Gastrocnemius medialis (tissue), 4 donors: ENCODE measurements at regions not wholly inside any gene's neighbourhood (a gene's known extent, or its start where the extent isn't known, plus 50 kb on each side); places are given as distances from the start of the nearest gene placed in this dataset.

Source experiments
- ATAC-seq, 2 donors: fragments of 150-250 bp; one replicate each; pipeline ENCODE4 v1.9.1; 2016
- DNase-seq, 2 donors: peaks; one replicate each; pipeline ENCODE4 v3.0.0-alpha.2; 2019
- H3K27ac ChIP-seq, 4 donors: fragments of 200-600 bp; sonication (generic); 1 replicate in 1 of 4; 2 replicates in 3 of 4; pipeline ENCODE4 v1.5.1; 2016 to 2018; ENCODE audit warnings: mild to moderate bottlenecking in 2 of 4, moderate library complexity in 1 of 4
- H3K27me3 ChIP-seq, 3 donors: fragments of 200-600 bp; sonication (generic) in 2 of 3; 1 replicate in 1 of 3; 2 replicates in 2 of 3; pipeline versions ENCODE4 v1.5.1 to v1.6.0; 2016 to 2019; ENCODE audit warnings: mild to moderate bottlenecking in 1 of 3, moderate library complexity in 1 of 3
- H3K36me3 ChIP-seq, 2 donors: fragments of 200-600 bp; sonication (generic) in 1 of 2; one replicate each; pipeline ENCODE4 v1.5.1; 2017 to 2018
- H3K4me1 ChIP-seq, 2 donors: fragments of 200-600 bp; sonication (generic) in 1 of 2; one replicate each; pipeline ENCODE4 v1.5.1; 2016 to 2017; ENCODE audit warnings: mild to moderate bottlenecking in 2 of 2
- H3K4me3 ChIP-seq, 4 donors: fragments of 200-600 bp; sonication (generic) in 3 of 4; 1 replicate in 1 of 4; 2 replicates in 3 of 4; pipeline ENCODE4 v1.5.1; 2016 to 2019; ENCODE audit warnings: mild to moderate bottlenecking in 2 of 4
- H3K9me3 ChIP-seq, 3 donors: fragments of 200-600 bp; sonication (generic) in 2 of 3; 1 replicate in 1 of 3; 2 replicates in 2 of 3; pipeline ENCODE4 v1.5.1; 2016 to 2019
- POLR2A ChIP-seq, 2 donors: fragments of 450-650 bp; IDR thresholded peaks; one replicate each; pipeline ENCODE4 v1.6.1; 2017; ENCODE audit warnings: antibody characterized with exemption in 2 of 2, mild to moderate bottlenecking in 2 of 2, moderate library complexity in 2 of 2
- in situ Hi-C, 4 donors: fragments of 200-750 bp; cut with MboI; loops; one replicate each; pipeline versions ENCODE4 v1.15.0 to v1.8.0; 2017; ENCODE audit warnings: low sequenced_read_pairs in 4 of 4
- intact Hi-C: fragments of 100-400 bp; cut with DNase I; formaldehyde crosslinking; loops from one replicate; pipeline ENCODE4 v1.15.1; 2023; ENCODE audit warnings: low total_unique reads
- TF ChIP-seq, protein P1 (sequence below), 5 experiments: fragments of 450-650 bp in 3 of 5; fragments of 200-600 bp in 2 of 5; sonication (generic) in 2 of 5; IDR thresholded peaks in 4 of 5; conservative IDR thresholded peaks in 1 of 5; 1 replicate in 4 of 5; 2 replicates in 1 of 5; pipeline ENCODE4 v1.5.1; 2016 to 2019; ENCODE audit warnings: antibody characterized with exemption in 5 of 5, mild to moderate bottlenecking in 3 of 5, moderate library complexity in 3 of 5

- no peaks in the 10 kb centered on the region for H3K4me1 ChIP-seq
- H3K27ac ChIP-seq: no peak overlapping the region
- TF ChIP-seq, protein P1, sequence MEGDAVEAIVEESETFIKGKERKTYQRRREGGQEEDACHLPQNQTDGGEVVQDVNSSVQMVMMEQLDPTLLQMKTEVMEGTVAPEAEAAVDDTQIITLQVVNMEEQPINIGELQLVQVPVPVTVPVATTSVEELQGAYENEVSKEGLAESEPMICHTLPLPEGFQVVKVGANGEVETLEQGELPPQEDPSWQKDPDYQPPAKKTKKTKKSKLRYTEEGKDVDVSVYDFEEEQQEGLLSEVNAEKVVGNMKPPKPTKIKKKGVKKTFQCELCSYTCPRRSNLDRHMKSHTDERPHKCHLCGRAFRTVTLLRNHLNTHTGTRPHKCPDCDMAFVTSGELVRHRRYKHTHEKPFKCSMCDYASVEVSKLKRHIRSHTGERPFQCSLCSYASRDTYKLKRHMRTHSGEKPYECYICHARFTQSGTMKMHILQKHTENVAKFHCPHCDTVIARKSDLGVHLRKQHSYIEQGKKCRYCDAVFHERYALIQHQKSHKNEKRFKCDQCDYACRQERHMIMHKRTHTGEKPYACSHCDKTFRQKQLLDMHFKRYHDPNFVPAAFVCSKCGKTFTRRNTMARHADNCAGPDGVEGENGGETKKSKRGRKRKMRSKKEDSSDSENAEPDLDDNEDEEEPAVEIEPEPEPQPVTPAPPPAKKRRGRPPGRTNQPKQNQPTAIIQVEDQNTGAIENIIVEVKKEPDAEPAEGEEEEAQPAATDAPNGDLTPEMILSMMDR (IDR thresholded peaks at IDR 0.05 in 4 of 5, conservative IDR thresholded peaks at IDR 0.05 in 1 of 5): no peak
- no peak for TF ChIP-seq POLR2A (IDR thresholded peaks at IDR 0.05)
- no peaks in the 10 kb centered on the region for H3K9me3 ChIP-seq
- ATAC-seq (no peak), DNase-seq (no peak)
- H3K27me3 ChIP-seq: no peaks in the 10 kb centered on the region
- H3K4me3 ChIP-seq: no peak overlapping the region
- intact Hi-C loops: no loop called here
- no peaks in the 10 kb centered on the region for H3K36me3 ChIP-seq
- in situ Hi-C loops: no loop called here
Measured at GRCh38 chr7:53771701-53772100, 736.3 kb downstream of the POM121L12 start.

GRCh38 chr7:53776323-53776722, 740.9 kb downstream of the POM121L12 start:
- H3K9me3 ChIP-seq: no peaks in the 10 kb centered on the region
- H3K27ac ChIP-seq: no peak overlapping the region
- H3K4me3 ChIP-seq: no peak overlapping the region
- no peaks in the 10 kb centered on the region for H3K4me1 ChIP-seq
- no peaks in the 10 kb centered on the region for H3K27me3 ChIP-seq
- in situ Hi-C loops (no loop called here), intact Hi-C loops (no loop called here)
- no peaks in the 10 kb centered on the region for H3K36me3 ChIP-seq
- DNase-seq (no peak), ATAC-seq (no peak)
- TF ChIP-seq, protein P1 (IDR thresholded peaks at IDR 0.05 in 4 of 5, conservative IDR thresholded peaks at IDR 0.05 in 1 of 5): no peak

GRCh38 chr7:53789741-53790140, 752.4 kb upstream of the VSTM2A start:
- Histone ChIP-seq H3K4me3 (no peak overlapping the region), H3K27me3 (no peaks in the 10 kb centered on the region), H3K27ac (no peak overlapping the region), H3K36me3 (no peaks in the 10 kb centered on the region), H3K4me1 (no peaks in the 10 kb centered on the region), H3K9me3 (no peaks in the 10 kb centered on the region)
- DNase-seq: no peak
- in situ Hi-C loops: no loop called here
- intact Hi-C loops: no loop called here
- TF ChIP-seq POLR2A (IDR thresholded peaks at IDR 0.05): no peak
- TF ChIP-seq, protein P1 (IDR thresholded peaks at IDR 0.05 in 4 of 5, conservative IDR thresholded peaks at IDR 0.05 in 1 of 5): no peak
- ATAC-seq: no peak

DNA sequence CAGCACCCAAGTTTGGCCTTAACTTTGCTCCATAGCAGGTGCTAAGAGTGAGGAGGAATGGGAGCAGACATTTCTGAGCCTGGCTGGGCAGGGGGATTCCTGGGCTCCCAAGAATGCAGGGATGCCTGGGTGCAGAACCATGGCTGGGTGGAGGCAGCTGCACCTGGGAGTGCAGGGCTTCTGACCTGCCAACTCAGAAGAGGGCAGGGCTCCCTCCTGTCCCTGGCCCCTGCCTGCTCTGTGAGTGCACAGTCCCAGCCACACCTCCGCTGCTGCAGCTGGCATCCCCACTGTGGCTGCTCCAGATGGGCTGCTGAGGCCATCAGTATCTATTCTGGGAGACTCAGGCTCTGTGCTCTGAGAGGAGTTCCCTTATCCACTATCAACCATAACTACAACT, 747.4 kb upstream of the VSTM2A start:
- no peaks in the 10 kb centered on the region for H3K9me3 ChIP-seq

DNA sequence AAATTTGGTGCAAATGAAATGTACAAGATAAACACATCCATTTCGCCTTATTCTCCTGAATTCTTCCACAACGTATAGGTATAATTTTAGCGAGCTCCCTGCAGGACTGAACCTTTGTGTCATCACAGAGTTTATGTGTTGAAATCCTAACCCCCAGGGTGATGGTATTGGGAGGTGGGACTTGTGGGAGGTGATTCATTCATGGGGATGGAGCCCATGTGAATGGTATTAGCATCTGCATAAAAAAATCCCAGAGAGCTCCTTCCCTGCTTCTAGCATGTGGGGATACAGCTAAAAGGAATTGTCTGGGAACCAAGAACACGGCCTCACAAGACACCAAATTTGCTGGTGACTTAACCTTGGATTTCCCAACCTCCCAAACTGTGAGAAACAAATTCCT, 741.4 kb upstream of the VSTM2A start:
- H3K4me3 ChIP-seq: no peak overlapping the region
- no peak overlapping the region for H3K27ac ChIP-seq
- no peaks in the 10 kb centered on the region for H3K4me1 ChIP-seq
- TF ChIP-seq, protein P1 (IDR thresholded peaks at IDR 0.05 in 4 of 5, conservative IDR thresholded peaks at IDR 0.05 in 1 of 5): no peak
- no peak for TF ChIP-seq POLR2A (IDR thresholded peaks at IDR 0.05)
- ATAC-seq (no peak), DNase-seq (no peak)
- H3K9me3 ChIP-seq: no peaks in the 10 kb centered on the region
- intact Hi-C loops (no loop called here), in situ Hi-C loops (no loop called here)
- H3K36me3 ChIP-seq: no peaks in the 10 kb centered on the region
- H3K27me3 ChIP-seq: no peaks in the 10 kb centered on the region

More for the DNA sequence above, 747.4 kb upstream of the VSTM2A start:
- no peak for TF ChIP-seq POLR2A (IDR thresholded peaks at IDR 0.05)
- TF ChIP-seq, protein P1 (IDR thresholded peaks at IDR 0.05 in 4 of 5, conservative IDR thresholded peaks at IDR 0.05 in 1 of 5): no peak
- Histone ChIP-seq H3K4me3 (no peak overlapping the region), H3K27ac (no peak overlapping the region), H3K27me3 (no peaks in the 10 kb centered on the region), H3K36me3 (no peaks in the 10 kb centered on the region), H3K4me1 (no peaks in the 10 kb centered on the region)
- intact Hi-C loops: no loop called here
- no peak for ATAC-seq
- in situ Hi-C loops: no loop called here
- no peak for DNase-seq
